GM23248 (cell line): ENCODE measurements at regions not wholly inside any gene's neighbourhood (a gene's known extent, or its start where the extent isn't known, plus 50 kb on each side); places are given as distances from the start of the nearest gene placed in this dataset.

Experiments
- EZH2 ChIP-seq: fragments of 200-600 bp; sonication (generic); IDR thresholded peaks from 2 replicates; pipeline ENCODE4 v1.6.1; 2018; ENCODE audit warnings: antibody characterized with exemption, mild to moderate bottlenecking; ENCODE audit not compliant: insufficient read depth, poor library complexity, severe bottlenecking
- EZH2phosphoT487 ChIP-seq: fragments of 200-600 bp; sonication (generic); IDR thresholded peaks from 2 replicates; pipeline ENCODE4 v1.6.1; 2018; ENCODE audit warnings: antibody characterized with exemption, moderate library complexity, mild to moderate bottlenecking, low read depth; ENCODE audit not compliant: insufficient read depth

- TF ChIP-seq EZH2phosphoT487, result no peak
- TF ChIP-seq EZH2, result no peak
These were observed 112.3 kb downstream of the AKAP11 start for GRCh38 chr13:42384265-42384664.
